Ureter (tissue), 1 donor: ENCODE measurements at regions not wholly inside any gene's neighbourhood (a gene's known extent, or its start where the extent isn't known, plus 50 kb on each side); places are given as distances from the start of the nearest gene placed in this dataset.

Source experiments
- DNase-seq: peaks from one replicate; pipeline ENCODE4 v3.0.0-alpha.2; 2020; ENCODE audit warnings: low spot score
- donor health status: DM: yes; HTN: yes; CAD: no.

GRCh38 chr13:105982219-105982930 is 553.1 kb downstream of the EFNB2 start:
- no peak for DNase-seq

GRCh38 chr13:105979131-105980011 is 556.1 kb downstream of the EFNB2 start:
- no peak for DNase-seq

GRCh38 chr13:105974380-105974779 is 561.1 kb downstream of the EFNB2 start:
- DNase-seq, result no peak

DNA sequence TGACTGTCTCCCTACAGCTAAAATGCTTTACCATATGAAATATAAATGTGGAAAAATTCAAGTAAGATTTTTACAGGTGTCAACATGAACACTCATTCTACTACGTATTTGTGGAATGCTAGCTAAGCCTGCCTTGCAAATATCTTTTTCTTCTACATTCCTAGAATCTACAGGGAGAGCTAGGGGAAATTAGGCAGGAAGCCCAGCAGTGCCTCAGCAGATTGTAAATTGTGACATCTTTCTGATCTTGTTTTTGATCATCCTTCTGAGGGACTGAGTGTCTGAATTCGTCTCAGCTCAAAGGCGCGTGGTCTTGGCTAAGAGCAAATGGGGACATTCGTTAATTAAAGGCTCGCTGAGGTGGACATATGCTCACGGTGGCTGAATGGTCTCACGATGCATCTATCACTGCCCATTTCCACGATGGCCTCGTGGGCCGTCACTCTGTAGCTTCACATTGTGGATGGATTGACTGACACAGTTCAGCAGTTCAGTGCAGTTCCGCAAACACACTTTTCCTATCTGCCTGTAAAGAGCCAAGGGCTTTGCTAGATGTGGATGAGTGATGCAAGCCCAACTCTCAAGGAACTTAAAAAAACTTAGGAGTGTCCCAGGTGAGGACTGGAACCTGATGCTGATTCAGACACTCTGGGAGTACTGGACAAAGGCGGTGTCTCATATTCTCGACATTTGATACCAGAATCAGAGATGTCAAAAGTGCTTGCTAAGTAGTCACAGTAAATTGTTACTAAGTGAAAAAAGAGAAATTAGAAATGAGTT is 562.5 kb downstream of the EFNB2 start:
- DNase-seq, result no peak

DNA sequence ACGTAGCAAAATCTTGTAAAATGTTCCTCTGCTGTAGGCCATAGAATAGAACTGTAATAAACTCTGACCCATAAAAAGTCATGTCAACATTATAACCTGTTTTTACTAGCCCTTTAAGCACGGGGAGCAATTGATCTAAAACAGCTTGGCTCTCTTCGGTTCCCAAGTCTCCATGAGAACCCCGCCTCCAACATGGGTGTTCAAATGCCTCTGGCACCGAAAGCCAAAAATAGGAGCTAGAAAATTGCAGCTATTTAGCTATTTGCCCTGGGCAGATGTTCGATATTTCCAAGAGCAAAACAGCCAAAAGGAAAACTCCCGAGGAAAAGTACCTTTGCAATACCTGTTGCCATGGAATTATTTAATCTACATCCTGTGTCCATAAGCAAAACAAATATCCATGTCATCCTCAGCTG is 563.1 kb downstream of the EFNB2 start:
- no peak for DNase-seq

DNA sequence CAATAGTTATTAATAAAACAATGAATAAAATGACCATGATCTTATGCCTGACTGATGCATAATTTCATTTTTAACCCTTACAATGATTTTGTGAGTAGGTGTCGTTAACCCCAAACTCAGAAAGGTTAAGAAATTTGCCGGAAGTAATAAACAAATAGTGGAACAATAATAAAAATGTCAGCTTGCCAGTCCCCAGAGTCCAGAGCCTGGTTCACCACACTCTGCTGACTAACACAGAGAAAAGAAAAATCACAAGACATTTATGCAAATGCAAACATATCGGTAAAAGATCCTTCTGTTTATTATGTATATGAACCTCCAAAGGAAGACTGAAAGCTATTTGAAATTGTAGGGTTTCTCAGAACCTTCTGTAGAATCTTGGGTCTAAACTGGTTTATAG is 563.7 kb downstream of the EFNB2 start:
- DNase-seq, result no peak

DNA sequence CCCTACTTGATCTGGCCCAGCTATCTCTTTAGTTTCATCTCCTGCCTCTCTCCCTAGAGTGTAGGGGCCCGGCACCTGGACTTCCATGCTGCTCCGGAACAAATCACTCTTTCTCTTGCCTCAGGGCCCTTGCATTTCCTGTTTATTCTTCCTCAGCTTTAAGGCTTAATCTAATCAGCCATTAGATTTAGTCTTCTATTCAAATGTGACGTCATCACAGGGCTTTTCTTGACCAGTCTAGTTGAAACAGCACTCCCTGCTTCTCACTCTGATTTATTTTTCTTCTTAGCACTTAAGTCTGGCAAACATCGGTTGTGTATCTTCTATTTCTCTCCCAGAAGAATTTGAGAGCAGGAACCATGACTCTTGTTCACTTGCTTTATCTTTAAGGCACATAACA is 564.1 kb downstream of the EFNB2 start:
- DNase-seq, result no peak

DNA sequence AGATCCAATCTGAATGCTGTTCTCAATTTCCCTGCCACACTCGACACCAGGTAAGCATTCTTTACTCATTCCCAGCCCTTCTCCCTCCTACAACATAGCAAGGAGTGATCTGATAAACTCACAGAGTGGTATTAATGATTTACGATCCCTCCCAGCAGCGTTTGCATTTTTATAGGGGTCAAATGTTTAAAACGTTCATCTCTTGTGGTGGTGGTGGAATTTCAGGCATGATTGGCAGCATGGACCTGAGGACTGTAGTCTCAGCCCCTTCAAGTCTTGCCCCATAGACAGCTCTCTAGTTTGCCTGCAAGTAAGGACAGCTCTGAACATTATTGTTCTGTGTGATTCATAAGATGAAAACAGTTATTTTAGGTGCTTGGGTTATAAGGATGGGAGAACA is 565.7 kb downstream of the EFNB2 start:
- DNase-seq, result no peak

DNA sequence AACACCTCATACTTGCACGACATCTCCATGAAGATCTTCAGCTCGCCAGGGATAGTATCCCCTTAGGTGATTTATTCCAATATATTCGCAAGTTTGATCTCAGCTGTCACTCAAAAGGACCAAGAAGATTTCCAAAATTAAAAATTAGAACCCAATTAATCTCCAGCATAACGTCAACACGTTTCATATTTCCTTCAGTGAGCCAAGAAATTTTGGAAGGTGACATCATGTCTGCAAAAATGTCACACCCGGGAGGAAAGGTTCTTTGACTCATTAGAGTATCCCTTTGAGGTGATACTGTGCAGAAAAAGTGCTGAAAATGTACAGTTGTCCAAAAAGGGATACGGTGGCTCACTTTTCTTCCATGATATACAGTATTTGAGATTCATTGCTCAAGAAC is 569.6 kb downstream of the EFNB2 start:
- DNase-seq, result no peak

GRCh38 chr13:105962080-105962479 is 573.4 kb downstream of the EFNB2 start:
- DNase-seq, result no peak

DNA sequence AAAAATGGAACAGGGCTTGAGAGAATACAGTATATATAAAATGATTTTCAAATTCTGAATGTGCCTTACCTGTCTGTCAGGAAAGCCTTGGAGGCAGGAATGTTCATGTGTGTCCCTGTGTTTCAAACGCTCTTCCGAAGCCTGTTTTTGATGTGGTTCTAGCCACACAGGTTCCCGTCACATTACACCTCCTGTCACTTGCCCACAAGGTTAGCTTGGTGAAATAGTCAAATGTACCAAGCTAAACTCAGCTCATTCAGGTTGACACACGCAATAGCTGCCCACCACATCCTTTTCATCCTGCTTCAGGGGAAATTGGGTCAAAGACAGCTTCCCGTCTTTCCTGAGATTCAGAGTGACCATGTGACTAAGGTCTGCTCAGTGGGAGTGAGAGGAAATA is 574.0 kb downstream of the EFNB2 start:
- no peak for DNase-seq

DNA sequence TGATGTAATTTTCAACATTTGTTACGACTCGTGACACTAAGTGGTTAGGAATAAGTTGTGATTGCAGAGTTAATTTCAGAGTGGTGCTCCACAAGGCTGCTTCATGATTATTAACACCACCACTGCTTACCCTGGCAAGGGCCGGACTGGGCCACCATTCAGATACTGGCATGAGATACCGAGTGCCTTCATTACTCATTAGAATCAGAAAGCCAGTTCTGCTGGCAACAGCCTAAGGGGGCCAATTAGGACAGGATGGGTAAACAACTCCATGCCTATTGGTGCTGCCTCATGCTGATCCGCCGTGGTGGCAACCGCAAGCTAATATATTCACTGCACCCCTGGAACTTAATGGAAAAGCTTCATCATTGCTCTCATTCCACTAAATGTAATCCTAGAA is 575.1 kb downstream of the EFNB2 start:
- DNase-seq, result no peak

GRCh38 chr13:105959876-105960275 is 575.6 kb downstream of the EFNB2 start:
- no peak for DNase-seq

DNA sequence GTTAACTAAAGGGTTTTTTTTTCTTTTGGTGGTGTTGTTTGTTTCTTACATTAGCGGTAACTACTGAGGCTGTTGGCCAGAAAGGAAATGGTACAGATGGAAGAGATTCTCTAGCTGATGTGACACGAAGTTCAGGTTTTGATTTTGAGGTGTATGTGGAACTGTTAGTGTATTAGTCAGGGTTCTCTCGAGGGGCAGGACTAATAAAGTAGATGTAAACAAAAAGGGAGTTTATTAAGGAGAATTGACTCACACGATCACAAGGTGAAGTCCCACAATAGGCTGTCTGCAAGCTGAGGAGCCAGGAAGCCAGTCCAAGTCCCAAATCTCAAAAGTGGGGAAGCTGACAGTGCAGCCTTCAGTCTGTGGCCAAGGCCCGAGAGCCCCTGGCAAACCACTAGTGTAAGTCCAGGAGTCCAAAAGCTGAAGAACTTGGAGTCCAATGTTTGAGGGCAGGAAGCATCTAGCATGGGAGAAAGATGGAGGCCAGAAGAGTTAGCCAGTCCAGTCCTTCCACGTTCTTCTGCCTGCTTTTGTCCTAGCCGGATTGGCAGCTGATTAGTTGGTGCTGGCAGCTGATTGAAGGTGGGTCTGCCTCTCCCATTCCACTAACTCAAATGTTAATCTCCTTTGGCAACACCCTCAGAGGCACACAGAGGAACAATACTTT is 577.6 kb downstream of the EFNB2 start:
- DNase-seq, result no peak

- no peak for DNase-seq
Measured at GRCh38 chr13:105956921-105957320, 578.5 kb downstream of the EFNB2 start.

GRCh38 chr13:105952973-105953290 is 582.5 kb downstream of the EFNB2 start:
- DNase-seq, result no peak

DNA sequence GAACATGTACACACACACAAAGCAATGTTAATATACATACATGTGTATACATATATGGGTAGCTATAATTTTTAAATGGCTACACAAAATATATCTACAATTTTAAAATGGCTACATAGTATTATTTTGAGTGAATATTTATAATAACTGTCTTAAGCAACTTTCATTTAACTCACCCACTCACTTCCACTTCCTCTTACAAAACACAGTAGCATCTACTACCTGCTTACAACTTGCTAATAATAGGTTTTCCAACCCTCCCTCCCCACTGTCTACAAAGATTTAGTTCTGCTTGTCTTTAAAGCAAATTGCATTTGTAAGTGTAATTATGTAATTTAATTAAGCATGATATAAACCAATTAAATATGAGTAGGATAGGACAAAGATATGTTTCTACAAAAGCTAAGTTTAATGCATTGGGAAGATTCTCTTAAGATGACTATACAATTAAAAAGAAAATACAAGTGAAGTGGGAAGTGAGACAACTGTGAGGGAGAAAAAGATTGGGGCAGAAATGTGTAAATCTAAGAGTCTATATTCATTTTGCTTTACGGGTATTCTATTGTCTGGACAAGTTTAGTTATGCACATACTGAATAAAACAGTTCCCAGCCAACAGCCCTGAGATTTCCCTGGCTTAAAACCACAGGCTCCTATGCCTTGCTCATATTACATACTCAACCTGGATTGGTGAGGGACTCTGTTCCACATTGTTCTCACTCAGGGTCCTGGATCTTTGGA is 583.1 kb downstream of the EFNB2 start:
- DNase-seq, result no peak

- no peak for DNase-seq
Measured at GRCh38 chr13:105948143-105948542, 587.3 kb downstream of the EFNB2 start.

- DNase-seq, result no peak
Measured at GRCh38 chr13:105940882-105941281, 594.6 kb downstream of the EFNB2 start.

DNA sequence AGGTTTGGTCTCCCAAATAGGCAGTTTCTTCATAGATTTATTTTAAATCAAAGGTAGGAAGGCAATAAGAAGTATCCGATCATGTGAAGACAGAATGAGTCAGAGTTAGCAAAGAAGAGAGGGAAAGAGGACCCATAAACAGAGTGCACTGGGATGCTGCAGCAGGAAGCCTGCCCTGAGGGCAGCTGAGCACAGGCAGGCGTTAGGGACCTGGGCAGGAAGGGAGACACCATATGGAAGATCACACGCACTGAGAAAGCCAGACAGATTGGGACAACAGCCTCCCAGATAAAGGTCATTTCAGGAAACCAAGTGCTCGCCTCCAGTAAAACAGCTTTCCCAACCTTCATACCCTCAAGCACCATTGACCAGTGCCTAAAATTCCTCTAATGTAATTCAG is 598.0 kb downstream of the EFNB2 start:
- no peak for DNase-seq

DNA sequence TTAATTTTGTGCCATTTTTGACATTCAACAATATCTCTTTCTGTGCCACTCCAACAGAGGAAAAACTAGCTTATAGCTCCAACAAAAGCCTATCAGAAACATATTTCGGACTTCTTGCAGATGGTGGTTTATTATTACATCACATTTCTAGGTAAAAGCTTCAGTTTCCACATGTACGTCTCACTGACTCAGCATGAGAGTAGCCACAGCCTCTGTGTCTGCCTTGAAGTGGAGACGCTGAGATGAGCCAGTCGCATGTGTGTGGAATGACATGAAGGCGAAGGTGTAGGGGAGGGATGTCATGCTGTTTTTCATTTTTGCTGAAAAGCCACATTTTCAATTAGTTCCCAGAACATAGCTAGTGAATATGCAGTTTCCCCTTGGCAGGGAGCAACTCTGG is 598.6 kb downstream of the EFNB2 start:
- no peak for DNase-seq
